ENCODE measurements at regions not wholly inside any gene's neighbourhood (a gene's known extent, or its start where the extent isn't known, plus 50 kb on each side); places are given as distances from the start of the nearest gene placed in this dataset.

DNA sequence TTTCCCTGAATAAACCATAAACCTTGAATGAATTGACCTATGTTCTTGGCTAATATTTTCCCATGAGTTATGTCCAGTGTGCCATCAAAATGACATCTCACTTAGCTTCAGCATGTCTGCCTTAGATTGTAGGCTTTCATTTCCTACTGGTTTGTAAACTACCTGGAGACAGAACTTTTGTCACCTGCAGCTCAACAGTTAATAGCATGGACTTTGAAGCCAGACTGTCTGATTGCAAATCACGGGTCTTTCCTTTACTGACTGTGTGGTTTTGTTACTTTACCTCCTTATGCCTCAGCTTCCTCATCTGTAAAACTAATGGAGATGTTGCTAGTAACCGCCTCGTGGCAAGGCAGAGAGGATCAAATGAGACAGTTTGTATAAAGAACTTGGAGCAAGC, 187.1 kb downstream of the SUCLG1 start:
- intact Hi-C loops (cut with micrococcal nuclease) (no loop called here), in situ Hi-C loops (cut with MboI) (no loop called here)
- Histone ChIP-seq H3K27me3 (ENCODE audit: control insufficient read depth in 2 of 2, insufficient read depth in 2 of 2, low read length in 2 of 2) (no peaks in the 10 kb centered on the region), H3K4me3 (no peak overlapping the region), H3K4me2 (ENCODE audit: insufficient read depth, low read length) (no peak overlapping the region), H2AFZ (ENCODE audit: low read depth, low read length) (no peak overlapping the region), H3K4me1 (replicated peaks in 1 of 2; ENCODE audit: control insufficient read depth in 2 of 2, insufficient read depth in 2 of 2, low read length in 2 of 2) (no peaks in the 10 kb centered on the region), H3K27ac (ENCODE audit: extremely low read depth, low read depth, low read length) (no peak overlapping the region), H3K9me3 (replicated peaks; ENCODE audit: control insufficient read depth, insufficient read depth, low read depth, low read length) (no peaks in the 10 kb centered on the region), H4K20me1 (replicated peaks; ENCODE audit: control insufficient read depth, insufficient read depth, low read length) (no peaks in the 10 kb centered on the region), H3K9ac (ENCODE audit: insufficient read depth in 1 of 2, low read depth in 2 of 2, low read length in 2 of 2) (no peak overlapping the region), H3K36me3 (ENCODE audit: control insufficient read depth, insufficient read depth, low read length) (no peaks in the 10 kb centered on the region), H3K9me1 (ENCODE audit: control insufficient read depth, insufficient read depth, low read length) (no peaks in the 10 kb centered on the region), H3K79me2 (ENCODE audit: control insufficient read depth, insufficient read depth, low read length) (no peaks in the 10 kb centered on the region)
- ATAC-seq (no peak), DNase-seq (ENCODE audit: extremely low read depth in 1 of 4, low spot score in 3 of 4) (no peak), FAIRE-seq (no peak)
- TF ChIP-seq, protein P1, sequence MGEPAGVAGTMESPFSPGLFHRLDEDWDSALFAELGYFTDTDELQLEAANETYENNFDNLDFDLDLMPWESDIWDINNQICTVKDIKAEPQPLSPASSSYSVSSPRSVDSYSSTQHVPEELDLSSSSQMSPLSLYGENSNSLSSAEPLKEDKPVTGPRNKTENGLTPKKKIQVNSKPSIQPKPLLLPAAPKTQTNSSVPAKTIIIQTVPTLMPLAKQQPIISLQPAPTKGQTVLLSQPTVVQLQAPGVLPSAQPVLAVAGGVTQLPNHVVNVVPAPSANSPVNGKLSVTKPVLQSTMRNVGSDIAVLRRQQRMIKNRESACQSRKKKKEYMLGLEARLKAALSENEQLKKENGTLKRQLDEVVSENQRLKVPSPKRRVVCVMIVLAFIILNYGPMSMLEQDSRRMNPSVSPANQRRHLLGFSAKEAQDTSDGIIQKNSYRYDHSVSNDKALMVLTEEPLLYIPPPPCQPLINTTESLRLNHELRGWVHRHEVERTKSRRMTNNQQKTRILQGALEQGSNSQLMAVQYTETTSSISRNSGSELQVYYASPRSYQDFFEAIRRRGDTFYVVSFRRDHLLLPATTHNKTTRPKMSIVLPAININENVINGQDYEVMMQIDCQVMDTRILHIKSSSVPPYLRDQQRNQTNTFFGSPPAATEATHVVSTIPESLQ (CRISPR knock-in tag; IDR thresholded peaks at IDR 0.05) = no peak
- TF ChIP-seq ZSCAN32 (CRISPR knock-in tag; IDR thresholded peaks at IDR 0.05) (no peak), POLR2B (IDR thresholded peaks at IDR 0.05; ENCODE audit: low read depth, partially characterized antibody) (no peak), ESRRA (IDR thresholded peaks at IDR 0.05; ENCODE audit: borderline replicate concordance, low read depth) (no peak)
- no TSS peak for BruUV-seq (replicated peaks)
- WGBS (ENCODE audit: insufficient coverage, low coverage, missing lambda C conversion rate) = 3% methylated on average over 2 of the region's 3 CpGs
- CTCF ChIA-PET (ENCODE audit: low intra/inter-chr PET ratio) = no interaction called here
- POLR2A ChIA-PET = interaction anchor here (1.1 kb wide), 1 partner anchor 9 kb away, joined by 3 read pairs; no protein-coding TSS in a partner anchor

DNA sequence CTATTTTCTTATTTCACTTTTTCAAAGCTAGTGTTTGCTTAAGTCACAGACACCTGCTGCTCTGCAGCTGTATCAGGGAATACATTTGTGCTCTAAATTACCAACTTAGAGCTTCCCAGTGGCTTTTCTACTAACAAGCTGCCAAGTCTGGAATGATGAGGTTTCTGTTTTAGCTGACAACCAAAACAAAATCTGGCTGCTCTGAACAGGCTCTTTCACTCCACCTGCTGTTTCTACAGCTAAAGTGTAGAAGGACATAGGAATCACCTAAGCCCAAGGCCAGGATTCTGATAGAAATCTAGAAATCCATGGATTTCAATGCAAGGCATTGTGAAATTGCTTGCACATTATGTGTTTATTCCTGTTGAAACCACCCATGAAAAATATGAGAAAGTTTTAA, 201.2 kb downstream of the SUCLG1 start:
- H3K4me1 ChIP-seq (replicated peaks in 1 of 2; ENCODE audit: control insufficient read depth in 2 of 2, insufficient read depth in 2 of 2, low read length in 2 of 2) = no peaks in the 10 kb centered on the region
- in situ Hi-C loops (cut with MboI) (no loop called here), intact Hi-C loops (cut with micrococcal nuclease) (no loop called here)
- H2AFZ ChIP-seq (ENCODE audit: low read depth, low read length) = no peak overlapping the region
- no peaks in the 10 kb centered on the region for H4K20me1 ChIP-seq (replicated peaks; ENCODE audit: control insufficient read depth, insufficient read depth, low read length)
- H3K9me3 ChIP-seq (replicated peaks; ENCODE audit: control insufficient read depth, insufficient read depth, low read depth, low read length) = no peaks in the 10 kb centered on the region
- TF ChIP-seq SAFB2 (IDR thresholded peaks at IDR 0.05; ENCODE audit: borderline replicate concordance, low read depth, low read length, severe bottlenecking) = no peak
- TF ChIP-seq ZBTB17 (CRISPR knock-in tag; IDR thresholded peaks at IDR 0.05) = no peak
- no peak for TF ChIP-seq ELF1 (tag; IDR thresholded peaks at IDR 0.05)
- TF ChIP-seq BCOR (IDR thresholded peaks at IDR 0.05) = no peak
- TF ChIP-seq, protein P2, sequence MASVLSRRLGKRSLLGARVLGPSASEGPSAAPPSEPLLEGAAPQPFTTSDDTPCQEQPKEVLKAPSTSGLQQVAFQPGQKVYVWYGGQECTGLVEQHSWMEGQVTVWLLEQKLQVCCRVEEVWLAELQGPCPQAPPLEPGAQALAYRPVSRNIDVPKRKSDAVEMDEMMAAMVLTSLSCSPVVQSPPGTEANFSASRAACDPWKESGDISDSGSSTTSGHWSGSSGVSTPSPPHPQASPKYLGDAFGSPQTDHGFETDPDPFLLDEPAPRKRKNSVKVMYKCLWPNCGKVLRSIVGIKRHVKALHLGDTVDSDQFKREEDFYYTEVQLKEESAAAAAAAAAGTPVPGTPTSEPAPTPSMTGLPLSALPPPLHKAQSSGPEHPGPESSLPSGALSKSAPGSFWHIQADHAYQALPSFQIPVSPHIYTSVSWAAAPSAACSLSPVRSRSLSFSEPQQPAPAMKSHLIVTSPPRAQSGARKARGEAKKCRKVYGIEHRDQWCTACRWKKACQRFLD (CRISPR knock-in tag; IDR thresholded peaks at IDR 0.05) = no peak
- TF ChIP-seq STAT5A (IDR thresholded peaks at IDR 0.05; ENCODE audit: borderline replicate concordance, low read length) = no peak
- TF ChIP-seq POLR2AphosphoS2 (IDR thresholded peaks at IDR 0.05; ENCODE audit: low read length) = no peak
- TF ChIP-seq HDAC1 (IDR thresholded peaks at IDR 0.05) = no peak
- no peak overlapping the region for H3K4me3 ChIP-seq
- no peak overlapping the region for H3K9ac ChIP-seq (ENCODE audit: insufficient read depth in 1 of 2, low read depth in 2 of 2, low read length in 2 of 2)
- FAIRE-seq (peak; percentile 48), ATAC-seq (no peak), DNase-seq (ENCODE audit: extremely low read depth in 1 of 4, low spot score in 3 of 4) (no peak)
- POLR2A ChIA-PET = no interaction called here
- H3K36me3 ChIP-seq (ENCODE audit: control insufficient read depth, insufficient read depth, low read length) = no peaks in the 10 kb centered on the region
- no TSS peak for BruUV-seq (replicated peaks)
- H3K79me2 ChIP-seq (ENCODE audit: control insufficient read depth, insufficient read depth, low read length) = no peaks in the 10 kb centered on the region
- no peaks in the 10 kb centered on the region for H3K9me1 ChIP-seq (ENCODE audit: control insufficient read depth, insufficient read depth, low read length)
- no peak overlapping the region for H3K27ac ChIP-seq (ENCODE audit: extremely low read depth, low read depth, low read length)
- no peaks in the 10 kb centered on the region for H3K27me3 ChIP-seq (ENCODE audit: control insufficient read depth in 2 of 2, insufficient read depth in 2 of 2, low read length in 2 of 2)
- CTCF ChIA-PET (ENCODE audit: low intra/inter-chr PET ratio) = no interaction called here
- no peak overlapping the region for H3K4me2 ChIP-seq (ENCODE audit: insufficient read depth, low read length)
